GM21515 (cell line): ENCODE measurements at regions not wholly inside any gene's neighbourhood (a gene's known extent, or its start where the extent isn't known, plus 50 kb on each side); places are given as distances from the start of the nearest gene placed in this dataset.

Experiments
- ATAC-seq: cut with Tn5 transposase; IDR thresholded peaks from one replicate; pipeline ENCODE4 v1.9.1; 2021; ENCODE audit not compliant: unreplicated experiment

- no peak for ATAC-seq
These were observed 195.8 kb downstream of the PTEN start for GRCh38 chr10:88059190-88059589.

DNA sequence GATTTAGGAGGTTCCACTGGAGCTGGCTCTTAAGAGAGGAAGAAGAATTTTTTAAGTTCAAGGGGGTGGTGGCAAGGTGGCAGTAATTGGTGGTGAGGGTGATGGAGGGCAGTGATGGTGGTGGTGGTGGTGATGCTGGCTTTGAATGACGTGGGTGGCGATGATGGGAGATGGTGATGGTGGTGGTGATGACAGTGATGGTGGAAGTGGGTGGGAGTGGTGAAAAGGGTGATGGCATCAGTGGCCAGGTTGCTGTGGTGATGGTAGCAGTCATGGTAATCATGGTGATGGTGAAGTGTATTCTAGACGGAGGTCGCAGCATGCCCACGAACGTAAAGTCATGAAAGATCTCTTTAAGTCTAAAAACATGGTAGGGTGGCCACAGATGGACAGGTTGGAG lies 197.3 kb downstream of the PTEN start:
- ATAC-seq: no peak

DNA sequence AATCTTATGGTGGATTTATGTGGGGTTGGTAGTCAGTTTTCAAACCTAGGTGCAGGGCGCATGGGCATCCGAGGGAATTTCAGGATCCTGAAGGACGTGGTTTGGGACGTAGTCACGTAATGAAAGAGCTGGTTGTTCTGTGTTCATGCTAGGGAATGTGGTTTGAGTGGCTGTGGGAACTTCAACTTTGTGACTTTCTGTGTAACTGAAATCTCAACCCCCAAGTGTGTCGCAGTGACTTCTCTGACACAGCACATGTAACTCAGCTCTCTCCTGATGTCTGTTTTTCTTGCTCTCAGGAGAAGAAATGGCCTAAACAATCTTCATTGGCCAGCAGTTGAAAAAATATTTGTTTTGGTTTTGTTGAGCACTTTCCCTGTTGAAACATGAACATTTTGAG lies 199.0 kb downstream of the PTEN start:
- ATAC-seq: no peak

DNA sequence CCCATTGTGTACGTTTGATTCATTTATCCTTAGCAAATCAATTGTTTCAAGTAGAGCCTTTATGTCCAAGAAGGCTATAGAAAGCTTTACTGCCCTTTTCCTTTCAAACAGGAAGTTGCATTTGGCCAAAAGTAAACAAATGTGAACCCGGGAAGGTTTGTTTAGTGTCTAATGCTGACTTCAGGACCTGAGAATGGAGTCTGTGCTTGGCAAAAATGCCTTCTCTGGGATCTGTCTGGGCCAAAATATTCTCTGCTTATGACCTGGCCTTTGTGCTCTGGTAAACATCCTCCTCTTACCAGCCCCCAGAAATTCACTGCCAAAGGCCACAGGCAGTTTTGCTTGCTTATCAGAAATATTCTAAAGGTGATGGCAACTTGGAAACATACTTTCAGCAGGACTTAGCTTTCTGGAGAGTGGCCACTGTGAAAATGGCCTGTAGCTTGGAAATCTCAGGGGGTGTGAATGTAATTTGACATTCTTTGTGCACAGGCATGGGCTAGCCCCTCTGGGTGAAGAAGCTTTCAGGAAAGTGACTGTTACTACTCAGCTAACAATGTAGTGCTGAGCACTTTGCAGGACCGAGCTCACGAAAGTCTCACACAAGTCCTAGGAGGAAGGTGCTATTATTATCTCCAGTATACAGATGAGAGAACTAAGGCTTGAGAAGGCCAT lies 199.5 kb downstream of the PTEN start:
- no peak for ATAC-seq

- no peak for ATAC-seq
These were observed 200.6 kb downstream of the PTEN start for GRCh38 chr10:88063861-88064557.

DNA sequence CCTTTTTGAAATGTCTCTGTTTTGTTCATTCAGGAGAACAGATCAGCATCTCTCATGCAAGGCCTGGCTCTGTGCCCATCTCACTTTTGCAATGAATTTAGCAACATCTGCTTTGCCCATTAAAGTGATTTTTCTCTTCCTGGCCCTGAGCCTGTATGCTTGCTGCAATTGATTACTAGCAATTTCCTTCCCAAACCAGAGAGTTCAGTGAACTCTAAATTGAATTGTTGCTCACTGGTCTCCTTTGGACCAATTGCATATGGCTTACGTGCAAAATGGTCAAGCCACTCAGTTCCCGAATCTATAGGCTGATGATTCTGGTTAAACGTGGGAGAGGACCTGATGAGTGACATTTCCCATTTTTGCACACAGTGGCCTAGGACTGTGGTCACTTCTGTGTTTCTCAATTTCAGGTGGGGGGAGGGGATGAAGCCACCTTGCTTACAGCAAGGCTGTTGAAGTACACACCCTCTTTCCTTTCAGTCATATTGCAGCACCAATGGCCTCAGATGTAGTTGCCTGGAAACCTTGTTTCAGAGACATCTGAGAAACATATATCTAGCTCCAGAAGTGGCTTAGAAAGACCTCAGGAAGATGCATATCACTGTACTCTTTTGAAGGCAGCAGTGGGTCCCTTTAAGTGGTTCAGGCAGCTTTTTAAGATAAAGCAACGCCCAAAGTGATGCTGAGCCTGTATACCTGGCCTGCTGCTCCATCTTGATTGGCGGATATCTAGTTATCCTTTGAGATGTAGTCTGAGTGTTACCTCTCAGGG lies 201.4 kb downstream of the PTEN start:
- peak; percentile 61 for ATAC-seq

- peak; percentile 2 for ATAC-seq
These were observed 202.1 kb downstream of the PTEN start for GRCh38 chr10:88065383-88066049.

DNA sequence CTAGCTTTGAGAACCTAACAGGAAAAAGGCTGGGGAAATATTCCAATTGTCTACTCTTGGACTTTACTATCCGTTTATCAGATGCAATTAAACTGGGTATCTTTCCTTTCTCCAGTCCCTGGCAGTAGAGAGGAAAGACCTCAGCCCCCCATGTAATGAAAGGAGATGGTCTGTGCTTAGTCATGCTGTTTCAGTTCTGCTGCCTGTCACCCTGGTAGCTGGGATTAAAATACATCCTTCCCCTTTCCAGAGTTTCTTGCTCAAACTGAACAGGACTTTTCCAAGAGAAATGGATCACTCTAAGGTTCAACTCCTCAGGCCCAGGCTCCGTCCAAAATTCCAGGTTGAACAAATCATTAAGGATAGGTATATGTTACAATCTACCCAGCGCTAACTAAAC lies 202.9 kb downstream of the PTEN start:
- no peak for ATAC-seq

DNA sequence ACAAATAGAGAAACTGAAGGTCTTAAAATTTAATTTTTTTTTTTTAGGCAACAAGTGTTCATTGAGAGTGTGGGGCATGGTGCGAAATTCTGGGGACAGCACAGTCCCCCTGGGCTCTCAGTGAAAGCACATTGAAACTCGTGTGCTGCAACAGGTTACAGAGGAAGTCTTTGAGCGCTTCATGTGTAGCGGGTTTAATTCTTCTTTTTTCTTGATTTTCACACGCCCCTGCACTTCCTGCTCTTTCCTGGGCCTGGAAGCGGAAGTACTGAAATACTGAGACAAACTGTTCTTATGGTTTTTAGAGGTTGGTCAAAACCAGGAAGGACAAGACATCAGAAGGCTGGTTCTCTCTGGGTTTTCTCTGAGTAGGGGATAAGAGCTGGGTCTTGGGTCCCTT lies 203.5 kb downstream of the PTEN start:
- ATAC-seq: no peak

- no peak for ATAC-seq
These were observed 204.3 kb downstream of the PTEN start for GRCh38 chr10:88067737-88068136.

DNA sequence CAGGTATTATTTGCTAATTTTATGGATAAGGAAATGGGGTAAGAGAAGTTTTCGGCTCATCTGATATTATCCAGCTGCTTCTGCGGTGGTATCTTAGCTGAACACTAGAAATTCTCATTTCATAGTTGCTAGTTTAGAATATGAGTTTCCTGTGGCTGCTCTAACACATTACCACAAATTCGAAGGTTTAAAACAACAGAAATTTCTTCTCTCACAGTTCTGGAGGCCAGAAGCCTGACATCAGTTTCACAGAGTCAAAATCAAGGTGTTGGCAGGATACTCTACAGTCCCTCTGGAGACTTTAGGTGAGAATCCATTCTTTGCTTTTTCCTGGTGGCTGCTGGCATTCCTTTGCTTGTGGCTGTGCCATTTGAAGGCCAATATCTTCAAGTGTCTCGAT lies 205.9 kb downstream of the PTEN start:
- no peak for ATAC-seq

DNA sequence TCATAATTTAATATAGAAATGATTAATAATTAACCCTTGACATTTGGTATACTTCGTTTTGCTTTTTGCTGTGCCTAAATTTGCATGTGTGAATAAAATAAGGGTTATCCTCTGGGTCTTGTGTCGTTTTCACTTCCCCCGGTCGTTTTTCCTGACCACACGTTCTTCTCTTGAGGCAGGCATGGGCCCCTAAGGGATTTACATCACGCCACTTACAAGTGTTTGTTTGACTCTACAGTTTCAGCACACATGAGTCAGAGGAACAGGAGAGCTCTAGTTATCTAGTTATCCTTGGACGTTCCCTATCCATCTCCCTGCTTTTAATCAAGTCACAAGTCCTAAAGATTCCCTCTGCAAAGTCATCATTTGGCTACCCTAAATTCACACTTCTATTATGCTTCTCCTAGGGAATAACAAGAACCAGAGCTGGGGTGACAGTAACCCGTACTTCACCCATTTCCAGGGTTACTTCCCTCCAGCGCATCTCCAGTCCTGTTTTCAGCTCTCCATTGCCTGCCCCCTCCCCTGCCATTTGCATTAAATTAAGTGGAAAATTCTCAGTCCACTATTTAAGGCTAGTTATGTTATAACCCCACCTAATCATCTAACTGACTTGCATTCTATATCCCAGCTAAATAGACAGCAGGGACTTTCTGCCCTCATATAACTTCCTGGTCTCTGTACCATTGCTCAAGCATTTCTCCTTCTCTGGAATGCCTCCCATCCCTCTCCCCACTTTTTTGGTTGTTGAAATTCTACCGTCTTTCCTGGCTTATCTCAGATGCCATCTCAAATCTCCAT lies 206.9 kb downstream of the PTEN start:
- peak; percentile 45 for ATAC-seq

DNA sequence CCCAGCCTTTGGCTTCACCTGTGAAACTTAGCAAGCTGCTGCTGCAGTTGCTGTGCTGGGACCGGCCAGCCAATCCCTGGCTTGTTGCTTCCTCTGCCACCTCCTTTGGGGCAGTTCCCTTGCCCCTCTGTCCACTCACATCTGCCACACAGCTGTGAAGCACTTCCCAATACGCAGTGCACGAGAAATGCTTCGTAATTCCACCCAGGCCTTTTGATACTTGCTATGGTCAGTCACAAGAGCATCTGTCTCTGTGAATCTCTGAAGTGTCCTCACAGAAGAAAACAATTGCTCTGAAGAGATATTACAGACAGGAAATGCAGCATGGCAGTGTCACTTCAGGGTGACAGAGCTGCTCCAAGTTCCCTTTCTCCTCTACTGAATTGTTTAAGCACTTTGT lies 208.5 kb downstream of the PTEN start:
- no peak for ATAC-seq

- ATAC-seq: no peak
These were observed 210.3 kb downstream of the PTEN start for GRCh38 chr10:88073682-88074081.

- ATAC-seq: no peak
These were observed 211.5 kb downstream of the PTEN start for GRCh38 chr10:88074971-88075370.

DNA sequence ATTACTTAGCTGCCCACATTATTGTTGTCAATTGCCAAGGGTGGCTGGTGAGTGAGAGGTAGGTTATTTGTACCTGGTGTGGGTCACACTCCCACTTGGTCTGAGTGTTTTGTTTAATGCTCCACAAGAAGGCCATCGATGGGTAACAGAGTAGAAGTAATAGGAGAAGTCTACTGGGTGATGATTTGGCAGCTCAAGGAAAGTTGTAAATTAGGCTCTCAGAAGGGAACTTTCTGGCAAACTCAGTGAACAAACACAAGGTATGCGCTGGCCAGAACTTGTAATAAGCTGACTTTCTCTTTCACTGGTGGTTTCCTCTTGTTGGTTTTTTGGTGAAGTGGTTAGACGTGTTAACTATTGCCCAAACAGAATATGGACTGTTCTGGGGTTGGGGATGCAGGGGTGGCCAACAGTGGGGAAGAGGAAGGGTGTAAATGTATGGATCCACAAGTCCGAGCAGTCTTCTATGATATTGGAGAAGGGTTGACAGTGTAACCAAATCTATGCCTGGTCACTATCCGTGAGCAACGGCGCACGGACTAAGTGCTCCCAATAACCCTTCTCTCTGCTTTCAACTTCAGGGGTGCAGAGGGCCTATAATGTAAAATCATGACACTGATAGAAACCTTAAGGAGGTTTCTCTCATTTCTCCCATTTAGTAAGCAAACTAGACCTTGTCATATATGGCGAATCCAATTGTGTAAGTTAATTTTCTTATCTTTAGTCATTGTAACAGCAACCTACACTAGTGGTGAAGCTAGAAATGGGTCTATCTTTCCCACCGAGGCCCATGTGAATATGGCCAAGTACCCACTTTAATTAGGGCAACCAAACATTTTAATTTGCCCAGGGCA lies 212.8 kb downstream of the PTEN start:
- peak; percentile 47 for ATAC-seq

DNA sequence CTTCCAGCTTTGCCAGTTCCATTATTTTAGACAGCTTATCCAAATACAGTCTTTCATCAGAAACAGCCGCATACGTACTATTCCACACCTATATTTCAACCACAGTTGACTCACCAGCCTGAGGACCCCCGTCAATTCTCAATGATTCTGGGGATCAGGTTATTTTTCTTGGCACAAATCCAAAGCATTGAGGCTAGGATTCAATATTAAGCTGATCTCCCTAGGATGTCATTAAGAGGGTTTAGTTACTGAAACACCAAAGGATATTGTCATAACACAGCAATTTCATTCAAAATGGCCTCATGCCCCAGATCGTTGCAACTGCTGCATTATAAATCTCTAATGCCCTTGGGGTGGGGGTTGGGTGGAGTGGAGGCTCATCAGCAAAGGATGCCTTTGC lies 214.6 kb downstream of the PTEN start:
- no peak for ATAC-seq

DNA sequence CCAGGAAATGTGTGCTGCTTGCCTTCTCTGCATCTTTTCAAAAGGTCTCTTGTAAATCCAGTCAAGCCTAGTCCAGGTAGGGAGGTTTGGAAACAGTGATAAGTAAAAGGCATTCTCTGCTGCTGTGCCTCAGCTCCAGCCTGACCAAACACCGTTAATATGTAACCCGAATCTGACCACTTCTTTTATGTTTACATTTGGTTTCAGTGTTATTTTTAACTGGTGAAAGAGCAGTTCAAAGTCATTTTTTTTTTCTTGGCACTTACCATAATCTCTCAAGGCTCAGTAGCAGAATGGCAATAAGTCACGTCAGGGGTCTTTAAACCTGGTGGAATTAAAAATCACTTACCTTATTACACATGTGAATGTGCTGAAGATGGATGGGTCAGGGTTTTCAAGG lies 216.8 kb downstream of the PTEN start:
- ATAC-seq: no peak

GRCh38 chr10:88081457-88082054 lies 218.1 kb downstream of the PTEN start:
- ATAC-seq: no peak
